ENCODE measurements at regions not wholly inside any gene's neighbourhood (a gene's known extent, or its start where the extent isn't known, plus 50 kb on each side); places are given as distances from the start of the nearest gene placed in this dataset.

- TF ChIP-seq POLR2A (IDR thresholded peaks at IDR 0.05) (no peak), CTCF (IDR thresholded peaks at IDR 0.05) (no peak)
Measured at GRCh38 chr4:128571747-128572146, 237.8 kb upstream of the JADE1 start.

All from lower leg skin (tissue), 3 donors.